ENCODE measurements at regions not wholly inside any gene's neighbourhood (a gene's known extent, or its start where the extent isn't known, plus 50 kb on each side); places are given as distances from the start of the nearest gene placed in this dataset.

DNA sequence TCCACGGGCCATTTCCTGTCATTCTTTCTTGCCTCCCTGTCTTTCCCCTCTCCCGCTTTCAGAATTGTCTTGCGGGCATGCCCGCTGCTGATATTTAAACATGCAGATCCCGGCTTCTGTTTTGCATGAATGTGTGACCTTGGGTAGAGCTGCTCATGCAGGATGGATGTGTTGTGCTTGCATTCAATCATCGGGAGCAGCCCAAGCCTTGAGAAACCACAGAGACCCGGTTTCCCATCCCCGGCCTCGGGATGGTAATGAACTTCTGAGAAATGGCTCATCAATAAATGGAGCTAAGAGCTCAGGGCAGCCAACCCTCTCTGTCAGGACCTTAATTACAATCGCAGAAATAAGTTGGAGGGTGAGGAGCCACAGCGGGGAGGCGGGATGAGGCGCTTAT is 303.7 kb upstream of the TNRC6C start:
- Histone ChIP-seq H3K4me2 (ENCODE audit: low read depth, low read length) (no peak overlapping the region), H4K20me1 (ENCODE audit: insufficient read depth, low read length) (no peaks in the 10 kb centered on the region), H3K79me2 (ENCODE audit: insufficient read depth, low read length) (no peaks in the 10 kb centered on the region), H3K9ac (ENCODE audit: insufficient read depth, low read depth, low read length) (no peak overlapping the region), H3K27ac (ENCODE audit: extremely low read length, insufficient read depth, low read length) (no peak overlapping the region), H2AFZ (ENCODE audit: low read length) (no peak overlapping the region), H3K36me3 (replicated peaks in 1 of 2; ENCODE audit: control insufficient read depth in 1 of 2, insufficient read depth in 2 of 2, low read length in 2 of 2) (no peaks in the 10 kb centered on the region), H3K4me3 (replicated peaks in 1 of 3; ENCODE audit: insufficient read depth in 1 of 3, low read depth in 2 of 3, low read length in 3 of 3) (no peak overlapping the region), H3K4me1 (ENCODE audit: insufficient read depth, low read length) (no peaks in the 10 kb centered on the region), H3K27me3 (ENCODE audit: control insufficient read depth in 1 of 2, insufficient read depth in 2 of 2, low read length in 2 of 2) (peaks cover 15 to 81% of the 10 kb centered on the region in 2 experiments), H3K9me3 (ENCODE audit: low read length) (peaks cover 2% of the 10 kb centered on the region; the same call in 1 of the 2 replicates)
- ChIA-PET POLR2A (no interaction called here), CTCF (ENCODE audit: low intra/inter-chr PET ratio, low total read pairs) (no interaction called here)
- BruUV-seq (replicated peaks) = no TSS peak
- intact Hi-C loops (cut with micrococcal nuclease; ENCODE audit: unreplicated experiment) (no loop called here), in situ Hi-C loops (cut with HindIII; ENCODE audit: extremely low pct_ligation_motif_present, low pct_unique_long_range_greater_than_20kb) (no loop called here)
- FAIRE-seq (no peak), DNase-seq (ENCODE audit: low spot score) (no peak), ATAC-seq (no peak)
- TF ChIP-seq ZNF225 (CRISPR knock-in tag; IDR thresholded peaks at IDR 0.05) = no peak
- no peak for TF ChIP-seq CEBPG (CRISPR knock-in tag; IDR thresholded peaks at IDR 0.05)
- TF ChIP-seq WIZ (CRISPR knock-in tag; IDR thresholded peaks at IDR 0.05) = no peak
- no peak for TF ChIP-seq ZBTB42 (CRISPR knock-in tag; IDR thresholded peaks at IDR 0.05)
- peak; percentile 77; the same call in 1 of the 2 replicates for TF ChIP-seq EZH2 (conservative IDR thresholded peaks at IDR 0.05; ENCODE audit: low read depth, low read length)
- TF ChIP-seq, protein P1, sequence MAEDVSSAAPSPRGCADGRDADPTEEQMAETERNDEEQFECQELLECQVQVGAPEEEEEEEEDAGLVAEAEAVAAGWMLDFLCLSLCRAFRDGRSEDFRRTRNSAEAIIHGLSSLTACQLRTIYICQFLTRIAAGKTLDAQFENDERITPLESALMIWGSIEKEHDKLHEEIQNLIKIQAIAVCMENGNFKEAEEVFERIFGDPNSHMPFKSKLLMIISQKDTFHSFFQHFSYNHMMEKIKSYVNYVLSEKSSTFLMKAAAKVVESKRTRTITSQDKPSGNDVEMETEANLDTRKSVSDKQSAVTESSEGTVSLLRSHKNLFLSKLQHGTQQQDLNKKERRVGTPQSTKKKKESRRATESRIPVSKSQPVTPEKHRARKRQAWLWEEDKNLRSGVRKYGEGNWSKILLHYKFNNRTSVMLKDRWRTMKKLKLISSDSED (CRISPR knock-in tag; IDR thresholded peaks at IDR 0.05) = no peak
- no peak for TF ChIP-seq SNRNP70 (IDR thresholded peaks at IDR 0.05; ENCODE audit: low read depth, low read length)
- no peak for TF ChIP-seq SMARCE1 (IDR thresholded peaks at IDR 0.05; ENCODE audit: borderline replicate concordance)
- WGBS (ENCODE audit: low lambda C conversion rate) = 2% methylated on average over 13 of the region's 13 CpGs

DNA sequence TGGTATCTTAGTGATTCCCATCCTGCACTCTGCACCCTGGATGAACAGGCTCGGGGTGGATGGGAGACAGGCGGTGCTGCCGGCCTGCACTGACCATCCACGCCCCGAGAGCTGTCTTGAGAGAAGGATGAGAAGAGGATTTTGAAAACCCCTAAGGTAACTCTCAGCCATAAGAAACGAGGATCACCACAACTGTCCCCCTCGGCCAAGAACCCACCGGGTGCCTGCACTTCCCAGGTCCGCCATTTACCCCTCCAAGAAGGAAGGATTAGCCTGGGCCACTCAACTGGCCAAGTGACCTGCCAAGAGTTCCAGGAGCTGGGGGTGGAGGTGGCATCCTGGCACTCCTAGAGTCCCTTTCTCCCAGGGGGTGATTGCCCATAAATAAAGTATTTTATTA is 302.4 kb upstream of the TNRC6C start:
- Histone ChIP-seq H4K20me1 (ENCODE audit: insufficient read depth, low read length) (no peaks in the 10 kb centered on the region), H3K79me2 (ENCODE audit: insufficient read depth, low read length) (no peaks in the 10 kb centered on the region), H3K36me3 (replicated peaks in 1 of 2; ENCODE audit: control insufficient read depth in 1 of 2, insufficient read depth in 2 of 2, low read length in 2 of 2) (no peaks in the 10 kb centered on the region), H3K27me3 (ENCODE audit: control insufficient read depth in 1 of 2, insufficient read depth in 2 of 2, low read length in 2 of 2) (peaks cover 15 to 75% of the 10 kb centered on the region in 2 experiments), H2AFZ (ENCODE audit: low read length) (no peak overlapping the region), H3K4me1 (ENCODE audit: insufficient read depth, low read length) (no peaks in the 10 kb centered on the region), H3K27ac (ENCODE audit: extremely low read length, insufficient read depth, low read length) (no peak overlapping the region), H3K9me3 (ENCODE audit: low read length) (no peaks in the 10 kb centered on the region), H3K4me3 (replicated peaks in 1 of 3; ENCODE audit: insufficient read depth in 1 of 3, low read depth in 2 of 3, low read length in 3 of 3) (no peak overlapping the region), H3K9ac (ENCODE audit: insufficient read depth, low read depth, low read length) (no peak overlapping the region), H3K4me2 (ENCODE audit: low read depth, low read length) (no peak overlapping the region)
- FAIRE-seq = no peak
- intact Hi-C loops (cut with micrococcal nuclease; ENCODE audit: unreplicated experiment) (no loop called here), in situ Hi-C loops (cut with HindIII; ENCODE audit: extremely low pct_ligation_motif_present, low pct_unique_long_range_greater_than_20kb) (no loop called here)
- ChIA-PET POLR2A (no interaction called here), CTCF (ENCODE audit: low intra/inter-chr PET ratio, low total read pairs) (no interaction called here)
- 4% methylated on average over 9 of the region's 9 CpGs for WGBS (ENCODE audit: low lambda C conversion rate)
- ATAC-seq = no peak
- no TSS peak for BruUV-seq (replicated peaks)
- no peak for DNase-seq (ENCODE audit: low spot score)
- TF ChIP-seq SRY (CRISPR knock-in tag; IDR thresholded peaks at IDR 0.05) (no peak), ZNF431 (CRISPR knock-in tag; IDR thresholded peaks at IDR 0.05; ENCODE audit: borderline replicate concordance, low read depth) (no peak), PAWR (CRISPR knock-in tag; IDR thresholded peaks at IDR 0.05; ENCODE audit: borderline replicate concordance) (no peak), THYN1 (CRISPR knock-in tag; IDR thresholded peaks at IDR 0.05; ENCODE audit: borderline replicate concordance, low read depth) (no peak), ZNF644 (CRISPR knock-in tag; IDR thresholded peaks at IDR 0.05; ENCODE audit: low read depth) (no peak), ZNF839 (CRISPR knock-in tag; IDR thresholded peaks at IDR 0.05; ENCODE audit: borderline replicate concordance) (no peak), ZNF891 (CRISPR knock-in tag; IDR thresholded peaks at IDR 0.05) (no peak), ZNF251 (CRISPR knock-in tag; IDR thresholded peaks at IDR 0.05) (no peak), MAFG (CRISPR knock-in tag; IDR thresholded peaks at IDR 0.05) (no peak)
- TF ChIP-seq, protein P2, sequence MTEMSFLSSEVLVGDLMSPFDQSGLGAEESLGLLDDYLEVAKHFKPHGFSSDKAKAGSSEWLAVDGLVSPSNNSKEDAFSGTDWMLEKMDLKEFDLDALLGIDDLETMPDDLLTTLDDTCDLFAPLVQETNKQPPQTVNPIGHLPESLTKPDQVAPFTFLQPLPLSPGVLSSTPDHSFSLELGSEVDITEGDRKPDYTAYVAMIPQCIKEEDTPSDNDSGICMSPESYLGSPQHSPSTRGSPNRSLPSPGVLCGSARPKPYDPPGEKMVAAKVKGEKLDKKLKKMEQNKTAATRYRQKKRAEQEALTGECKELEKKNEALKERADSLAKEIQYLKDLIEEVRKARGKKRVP (CRISPR knock-in tag; IDR thresholded peaks at IDR 0.05) = no peak
- TF ChIP-seq, protein P3, sequence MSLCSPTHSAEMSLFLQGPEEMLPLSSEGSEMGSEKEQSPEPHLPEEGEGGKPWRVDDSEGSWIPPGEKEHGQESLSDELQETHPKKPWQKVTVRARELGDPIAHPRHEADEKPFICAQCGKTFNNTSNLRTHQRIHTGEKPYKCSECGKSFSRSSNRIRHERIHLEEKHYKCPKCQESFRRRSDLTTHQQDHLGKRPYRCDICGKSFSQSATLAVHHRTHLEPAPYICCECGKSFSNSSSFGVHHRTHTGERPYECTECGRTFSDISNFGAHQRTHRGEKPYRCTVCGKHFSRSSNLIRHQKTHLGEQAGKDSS (CRISPR knock-in tag; IDR thresholded peaks at IDR 0.05; ENCODE audit: borderline replicate concordance, low read depth) = no peak

All from HepG2 (cell line).